ENCODE measurements at regions not wholly inside any gene's neighbourhood (a gene's known extent, or its start where the extent isn't known, plus 50 kb on each side); places are given as distances from the start of the nearest gene placed in this dataset.

DNA sequence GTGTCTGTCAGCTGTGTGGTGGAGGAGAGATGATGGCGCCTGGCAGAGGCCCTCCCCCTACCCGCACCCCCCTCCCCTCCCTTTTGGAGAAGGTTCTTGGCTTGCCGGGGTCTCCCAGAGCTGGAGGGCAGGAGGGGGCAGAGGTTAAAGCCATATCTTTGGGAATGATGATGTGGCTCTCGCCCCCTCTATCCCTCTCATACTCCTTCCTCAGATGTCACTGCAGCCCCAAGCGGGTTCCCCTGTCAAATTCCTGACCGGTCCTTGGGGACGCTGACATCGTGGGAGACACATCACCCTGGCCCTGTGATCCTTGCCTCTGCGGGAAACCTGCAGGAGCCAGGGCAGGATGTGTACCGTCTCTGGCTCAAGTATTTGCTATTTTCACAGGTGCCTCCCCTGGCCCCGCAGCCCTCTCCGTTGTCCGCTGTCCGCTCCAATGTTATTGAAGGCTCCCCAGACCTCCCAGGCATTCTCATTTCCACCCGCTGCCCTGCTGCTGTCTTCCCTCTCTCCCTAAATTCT, 109.5 kb downstream of the FOXD1 start:
- DNase-seq (ENCODE audit: low read depth in 2 of 2) = no peak

DNA sequence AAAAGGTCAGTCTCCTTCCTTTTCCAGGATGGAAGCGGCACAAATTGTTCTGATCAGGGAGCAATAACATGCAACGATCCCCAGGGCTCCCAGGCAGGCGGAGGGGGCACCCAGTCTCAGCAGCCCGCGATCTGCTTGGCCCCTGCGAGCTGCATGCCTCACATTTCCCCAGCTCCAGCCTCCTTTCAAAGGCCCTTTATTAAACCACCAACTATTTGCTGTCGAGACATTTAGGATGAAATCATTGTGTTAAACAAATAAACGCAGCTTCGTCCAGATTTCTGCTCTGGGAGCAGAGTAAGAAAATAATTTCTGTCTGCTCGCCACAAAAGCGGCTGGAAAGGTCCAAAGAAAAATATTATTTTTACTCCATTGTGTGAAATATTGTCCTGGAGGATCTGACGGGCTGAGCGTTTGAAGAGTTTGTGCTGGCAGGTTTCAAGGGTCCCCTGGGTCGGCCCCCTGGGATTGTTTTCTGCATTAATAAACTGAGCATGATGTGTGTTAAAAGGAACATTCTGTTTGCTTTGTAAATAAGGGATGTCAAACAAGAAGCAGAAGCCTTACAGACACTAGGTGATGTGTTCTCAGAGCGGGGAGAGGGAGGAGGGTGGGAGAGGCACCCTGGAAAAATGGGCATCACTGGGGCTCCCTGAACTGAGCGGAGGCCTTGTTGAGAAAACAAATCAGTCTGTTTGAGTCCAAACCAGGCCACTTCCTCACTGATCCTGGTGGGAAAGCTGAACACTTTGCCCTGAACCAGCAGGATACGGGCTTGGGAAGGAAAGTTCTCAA, 110.1 kb downstream of the FOXD1 start:
- no peak for DNase-seq (ENCODE audit: low read depth in 2 of 2)

DNA sequence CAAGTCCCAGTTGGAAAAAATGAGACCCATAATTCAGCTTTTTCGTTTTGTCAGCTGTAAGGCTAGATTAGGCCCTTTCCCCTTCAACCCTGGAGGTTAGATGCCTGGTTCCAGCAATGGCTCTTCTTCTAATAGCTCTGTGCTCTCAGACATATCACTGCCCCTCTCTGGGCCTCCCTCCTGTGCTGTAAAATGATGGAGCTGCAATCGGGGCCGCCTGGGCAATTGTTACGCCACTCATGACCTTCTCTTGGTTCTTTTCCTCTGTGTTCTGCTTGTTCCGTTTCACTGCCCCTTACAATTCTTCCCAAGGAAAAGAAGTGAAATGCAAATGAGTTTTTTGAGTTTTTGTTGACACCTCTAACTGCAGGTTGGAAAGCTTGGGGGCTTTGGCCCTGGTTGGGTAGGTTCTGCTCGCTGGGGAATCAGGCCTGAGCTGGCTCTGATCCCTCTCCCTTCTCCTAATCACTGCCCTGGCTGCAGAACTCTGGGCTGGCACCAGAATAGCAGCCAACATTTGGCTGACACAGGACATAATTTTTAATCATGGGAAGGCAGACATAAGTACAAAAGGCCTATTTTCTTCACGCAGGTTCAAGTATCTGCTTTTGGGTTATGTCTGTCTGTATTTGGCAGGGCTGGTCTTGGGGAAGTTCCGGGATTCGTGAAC, 110.9 kb downstream of the FOXD1 start:
- no peak for DNase-seq (ENCODE audit: low read depth in 2 of 2)

DNA sequence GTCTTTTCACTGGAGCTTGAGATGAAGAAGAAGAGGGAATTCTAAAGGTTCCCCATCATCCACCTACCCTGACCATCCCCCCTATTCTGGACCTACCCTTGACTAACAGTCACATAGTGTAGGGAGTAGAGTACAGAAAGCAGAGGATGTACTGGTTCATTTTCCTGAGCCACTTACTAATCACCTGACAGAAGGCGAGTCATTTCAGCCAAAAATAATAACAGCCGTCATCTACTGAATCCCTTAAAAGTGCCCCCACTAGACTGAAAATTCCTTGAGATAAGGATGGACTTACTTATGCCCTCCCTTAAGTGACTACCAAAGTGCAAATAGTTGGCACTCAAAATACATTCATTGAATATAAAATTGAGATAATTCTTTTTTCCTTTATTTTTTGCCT, 112.2 kb downstream of the FOXD1 start:
- no peak for DNase-seq (ENCODE audit: low read depth in 2 of 2)

DNA sequence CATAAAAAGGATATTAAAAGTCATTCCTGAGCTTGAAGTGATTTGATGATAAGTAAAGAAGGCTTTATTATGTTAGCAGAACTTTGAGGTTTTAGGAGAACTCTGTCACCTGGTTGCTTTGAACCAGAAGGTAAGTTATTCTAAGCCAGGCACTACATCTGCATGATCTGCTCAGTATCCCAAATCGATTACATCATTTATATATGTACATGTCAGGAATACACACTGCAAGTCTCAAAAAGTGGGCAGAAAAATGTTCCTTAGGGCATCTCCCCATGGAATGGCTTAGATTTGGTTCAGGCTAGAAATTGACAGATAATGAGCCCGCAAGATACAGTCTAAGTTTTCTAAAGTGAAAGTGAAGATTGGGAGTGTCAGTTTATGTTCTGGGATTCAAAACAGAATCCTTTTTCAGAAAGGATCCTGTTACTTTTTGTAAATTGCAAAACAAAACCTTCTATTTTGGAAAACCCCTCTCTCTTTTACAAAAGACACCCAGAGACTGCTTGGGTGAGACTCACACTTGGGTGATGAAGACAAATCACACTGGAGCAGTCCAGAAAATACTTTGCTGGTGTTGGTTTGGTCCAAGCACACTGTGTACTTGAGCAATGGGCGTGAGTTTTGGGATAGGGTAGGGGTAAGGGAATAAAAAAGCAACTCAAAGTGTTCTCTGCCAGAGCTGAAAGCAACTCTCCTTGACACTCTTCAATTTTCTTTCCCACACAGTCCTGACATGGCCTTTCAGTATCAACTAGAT, 114.5 kb downstream of the FOXD1 start:
- no peak for DNase-seq (ENCODE audit: low read depth in 2 of 2)

DNA sequence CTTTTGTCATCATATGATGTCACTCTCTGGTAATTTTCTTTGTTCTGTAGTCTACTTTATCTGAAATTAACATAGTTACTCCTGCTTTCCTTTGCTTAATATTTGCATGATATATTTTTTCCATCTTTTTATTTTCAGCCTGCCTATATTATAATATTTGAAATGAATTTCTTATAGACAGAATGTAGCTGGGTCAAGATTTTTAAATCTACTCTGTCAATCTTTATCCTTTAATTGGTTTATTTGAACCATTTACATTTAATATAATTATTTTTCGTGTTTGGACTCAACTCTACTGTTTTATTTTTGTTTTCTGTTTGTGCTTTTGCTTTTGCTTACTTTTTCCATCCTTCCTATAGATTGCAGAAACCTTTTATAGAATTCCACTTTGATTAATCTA, 118.0 kb downstream of the FOXD1 start:
- DNase-seq (ENCODE audit: low read depth in 2 of 2) = no peak

DNA sequence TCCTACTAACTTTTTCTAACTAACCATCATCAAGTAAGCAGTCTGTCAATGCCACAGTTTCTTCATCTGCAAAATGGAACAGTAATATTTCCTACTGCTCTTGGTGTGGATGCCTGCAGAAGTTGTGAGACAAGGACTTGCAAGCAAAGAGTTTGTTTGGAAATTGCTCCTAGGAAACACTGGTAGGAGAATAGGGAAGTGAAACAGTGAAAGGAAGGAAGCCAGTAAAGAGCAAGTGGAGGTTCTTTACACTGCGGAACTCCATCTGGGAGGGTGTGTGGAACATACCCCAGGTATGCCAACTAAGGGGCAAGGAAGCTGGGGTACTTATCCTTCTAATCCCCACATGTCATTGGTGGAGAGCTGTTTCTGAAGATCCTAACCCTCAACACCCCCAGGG, 119.9 kb downstream of the FOXD1 start:
- no peak for DNase-seq (ENCODE audit: low read depth in 2 of 2)

DNA sequence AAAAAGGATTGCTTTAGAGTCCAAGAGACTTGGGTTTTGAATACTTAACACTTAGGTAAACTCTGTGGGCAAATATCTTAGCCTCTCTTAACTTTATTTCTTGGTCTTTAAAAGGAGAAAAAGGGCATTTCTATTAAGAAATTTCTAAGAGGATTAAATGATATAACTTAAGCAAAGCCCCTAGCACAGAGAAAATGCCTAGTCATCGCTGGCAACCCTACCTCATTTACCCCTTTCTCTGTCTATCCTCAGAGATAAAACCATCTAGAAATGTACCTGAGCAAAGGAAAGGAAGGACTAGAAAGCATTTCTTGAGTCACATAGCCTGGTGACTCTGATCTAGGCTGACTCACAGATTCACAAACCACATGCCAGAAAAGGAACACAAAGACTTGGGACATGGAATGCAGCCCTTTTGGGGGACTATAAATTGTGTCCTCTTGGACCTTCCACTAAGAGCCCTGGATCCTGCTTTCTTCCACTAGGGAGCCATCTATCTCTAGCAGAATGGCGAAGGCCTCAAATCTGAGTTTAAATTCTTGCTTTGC, 120.6 kb downstream of the FOXD1 start:
- no peak for DNase-seq (ENCODE audit: low read depth in 2 of 2)

DNA sequence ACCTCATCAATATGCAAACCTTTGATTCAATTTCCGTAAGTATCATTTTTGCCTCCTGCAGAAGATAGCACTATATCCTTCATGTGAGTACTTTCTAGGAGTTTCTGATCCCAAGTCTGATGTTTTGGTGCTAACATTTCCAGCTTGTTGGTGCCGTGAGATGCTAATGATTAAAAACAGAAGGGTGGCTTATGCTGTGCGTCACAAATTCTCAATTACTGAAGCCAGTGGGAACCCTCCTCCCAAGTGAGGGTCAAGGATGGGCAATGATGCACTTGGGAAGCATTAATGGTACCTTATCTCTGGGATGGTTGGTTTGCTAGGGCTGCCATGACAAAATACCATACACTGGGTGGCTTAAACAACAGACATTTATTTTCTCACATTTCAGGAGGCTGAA, 123.0 kb downstream of the FOXD1 start:
- no peak for DNase-seq (ENCODE audit: low read depth in 2 of 2)

DNA sequence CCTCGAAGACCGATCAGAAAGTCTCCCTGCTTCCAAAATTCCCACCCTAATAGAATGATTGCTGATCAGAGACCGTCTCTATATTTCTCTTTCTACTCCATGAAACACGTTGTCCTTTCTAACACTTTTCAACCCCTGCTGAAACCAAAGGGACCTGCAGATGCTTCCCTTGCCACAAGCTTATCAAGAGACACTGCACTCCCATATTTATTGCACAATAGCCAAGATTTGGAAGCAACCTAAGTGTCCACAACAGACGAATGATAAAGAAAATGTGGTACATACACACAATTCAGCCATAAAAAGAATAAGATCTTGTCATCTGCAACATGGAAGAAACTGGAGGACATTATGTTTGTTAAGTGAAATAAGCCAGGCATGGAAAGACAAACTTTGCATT, 125.1 kb downstream of the FOXD1 start:
- no peak for DNase-seq (ENCODE audit: low read depth in 2 of 2)

DNA sequence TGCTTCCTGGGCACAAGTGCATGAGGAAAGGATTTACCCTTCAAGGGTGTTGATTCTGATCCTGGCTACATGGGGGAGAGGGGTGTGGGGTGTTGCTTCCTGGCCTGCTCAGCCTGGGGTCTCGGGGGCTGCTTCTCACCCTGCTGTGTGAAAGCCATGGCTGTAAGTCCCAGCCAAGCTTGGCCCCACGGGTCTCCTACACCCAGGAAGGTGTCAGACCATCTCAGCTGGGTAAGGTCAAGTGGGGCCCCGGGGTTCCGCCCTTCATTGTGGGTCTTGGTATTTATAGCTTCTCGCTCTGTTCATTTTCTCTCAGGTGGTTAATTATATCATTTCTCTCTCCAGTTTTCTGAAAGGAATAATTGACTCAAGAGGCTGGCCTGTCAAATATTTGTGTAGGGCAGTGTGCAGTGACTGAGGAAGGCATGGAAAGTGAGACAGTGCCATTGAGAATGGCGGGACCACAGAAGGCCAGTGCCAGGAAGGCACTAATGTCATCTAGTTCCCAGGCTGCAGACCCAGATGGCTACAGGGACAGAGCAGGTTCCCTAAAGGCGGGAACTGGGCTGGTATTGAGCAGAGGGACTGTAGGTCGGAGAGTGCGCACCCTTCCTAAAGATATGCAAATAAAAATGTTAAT, 126.0 kb downstream of the FOXD1 start:
- DNase-seq (ENCODE audit: low read depth in 2 of 2) = no peak

DNA sequence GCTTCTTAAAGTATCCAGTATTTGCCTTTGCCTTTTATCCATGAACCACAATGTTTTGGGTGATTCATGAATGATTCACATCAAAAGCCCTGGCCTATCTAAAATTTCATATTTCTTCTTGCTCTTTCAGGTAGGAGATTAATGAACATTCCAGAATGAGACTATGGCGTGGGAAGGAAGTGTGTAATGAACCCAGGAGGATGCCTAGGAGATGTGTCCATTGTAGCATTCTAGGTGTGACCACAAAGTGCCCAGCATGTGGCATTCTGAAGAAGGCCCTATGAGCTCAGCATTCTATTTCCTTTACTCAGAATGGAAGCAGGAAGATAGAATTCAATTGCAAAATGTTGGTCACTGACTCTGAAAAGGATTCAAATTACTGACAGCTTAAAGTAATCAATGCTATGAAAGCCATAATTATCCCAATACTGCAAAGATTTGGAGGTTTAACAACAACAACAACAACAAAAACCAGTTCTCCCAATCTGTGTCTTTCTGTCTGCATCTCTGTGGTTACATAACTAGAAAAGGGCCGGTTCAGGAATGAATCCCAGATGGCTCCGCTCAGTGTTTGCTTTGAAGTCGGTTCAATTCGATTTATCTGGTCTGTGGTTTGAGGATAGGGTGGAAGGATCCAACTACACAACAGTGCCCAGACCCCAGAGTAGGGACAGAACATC, 126.7 kb downstream of the FOXD1 start:
- no peak for DNase-seq (ENCODE audit: low read depth in 2 of 2)

DNA sequence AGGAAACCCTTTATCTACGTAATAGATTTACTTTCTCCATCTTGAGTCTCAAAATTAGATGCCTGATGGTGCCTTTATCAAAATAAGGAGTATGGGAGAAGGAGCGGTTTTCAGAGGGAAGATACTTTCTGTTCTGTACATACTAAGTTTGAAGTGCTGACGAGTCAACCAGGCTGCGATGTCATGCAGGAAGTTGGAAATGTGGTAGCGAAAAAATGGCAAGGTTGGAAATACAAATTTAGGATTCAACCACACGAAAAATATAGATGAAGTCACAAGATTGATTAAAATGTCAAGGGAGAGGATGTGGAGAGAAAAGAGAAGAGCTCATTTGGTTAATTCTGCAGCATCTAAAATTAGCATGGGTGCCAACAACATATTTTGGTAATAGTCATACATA, 129.5 kb downstream of the FOXD1 start:
- DNase-seq (ENCODE audit: low read depth in 2 of 2) = no peak

DNA sequence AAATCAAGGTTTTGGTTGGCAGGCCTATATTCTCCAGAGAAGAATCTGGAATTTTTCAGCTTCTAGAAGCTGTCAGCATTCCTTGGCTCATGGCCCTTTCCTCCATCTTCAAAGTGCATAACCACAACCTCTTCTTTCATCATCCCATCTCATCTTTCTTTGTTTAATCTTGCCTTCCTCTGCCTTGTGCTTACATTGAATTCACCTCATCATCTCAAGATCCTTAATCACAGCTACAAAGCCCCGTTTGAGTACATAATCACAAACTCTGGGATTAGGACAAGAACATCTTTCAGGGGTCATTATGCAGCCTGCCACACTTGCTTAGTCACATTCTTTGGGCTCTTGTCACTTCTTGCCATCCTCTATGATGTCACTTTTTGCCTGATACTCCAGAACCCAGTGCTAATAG, 130.3 kb downstream of the FOXD1 start:
- DNase-seq (ENCODE audit: low read depth in 2 of 2) = no peak

DNA sequence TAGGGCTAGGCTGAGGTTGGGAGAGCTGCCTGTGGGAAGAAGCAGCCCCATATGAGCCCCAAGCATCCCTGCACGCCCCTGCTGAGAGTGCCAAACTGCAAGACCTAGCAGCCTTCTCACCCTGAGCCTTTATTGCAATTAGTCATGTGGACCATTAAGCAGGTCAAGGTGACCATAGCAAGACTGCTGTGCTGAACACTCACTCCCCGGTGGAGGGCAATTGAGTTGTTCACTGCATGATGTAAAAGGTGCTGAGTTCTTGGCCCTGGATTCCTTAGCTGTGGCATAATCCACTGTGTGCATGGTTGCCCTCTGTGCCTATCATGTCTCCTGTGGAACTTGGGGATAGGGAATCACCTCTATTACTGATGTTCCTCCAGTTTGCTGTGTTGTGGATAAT, 131.1 kb downstream of the FOXD1 start:
- DNase-seq (ENCODE audit: low read depth in 2 of 2) = no peak

DNA sequence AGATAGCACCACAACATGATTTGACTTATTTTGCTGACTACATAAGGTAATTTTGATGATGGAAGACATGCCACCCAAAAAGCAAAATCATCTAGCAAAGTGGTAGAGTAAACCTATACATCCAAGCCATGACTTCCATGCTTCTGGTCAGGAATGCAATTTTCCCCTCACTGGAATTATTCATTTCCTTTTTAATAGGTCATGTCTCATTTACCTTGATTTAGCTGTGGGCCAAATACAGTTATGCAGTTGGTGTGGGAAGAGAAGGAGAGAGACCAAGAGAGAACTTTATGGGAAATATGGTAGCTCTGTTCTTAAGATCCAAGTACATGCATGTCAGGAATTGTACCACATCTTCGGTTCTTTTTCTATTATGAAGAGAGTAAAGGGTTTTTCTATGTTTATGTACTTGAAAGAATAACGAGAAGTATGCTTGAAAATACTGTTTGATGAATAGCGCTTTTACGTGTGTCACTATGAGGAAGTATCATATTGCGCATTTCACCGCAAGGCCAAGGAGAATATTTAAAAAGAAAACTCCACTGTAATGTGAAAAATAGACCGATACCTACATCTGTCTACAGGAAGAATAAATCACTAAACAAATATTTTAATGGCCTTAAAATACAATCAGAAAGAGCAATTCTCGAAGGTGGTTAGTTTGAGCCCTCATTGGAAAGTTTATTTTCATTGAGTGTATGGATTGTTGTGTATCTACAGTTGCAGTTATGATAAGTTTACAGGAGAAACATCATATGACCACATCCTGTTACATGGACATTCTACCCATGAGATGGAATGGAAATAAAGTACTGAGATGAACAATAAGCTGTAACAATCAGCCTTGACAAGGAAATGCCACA, 134.0 kb downstream of the FOXD1 start:
- no peak for DNase-seq (ENCODE audit: low read depth in 2 of 2)

DNA sequence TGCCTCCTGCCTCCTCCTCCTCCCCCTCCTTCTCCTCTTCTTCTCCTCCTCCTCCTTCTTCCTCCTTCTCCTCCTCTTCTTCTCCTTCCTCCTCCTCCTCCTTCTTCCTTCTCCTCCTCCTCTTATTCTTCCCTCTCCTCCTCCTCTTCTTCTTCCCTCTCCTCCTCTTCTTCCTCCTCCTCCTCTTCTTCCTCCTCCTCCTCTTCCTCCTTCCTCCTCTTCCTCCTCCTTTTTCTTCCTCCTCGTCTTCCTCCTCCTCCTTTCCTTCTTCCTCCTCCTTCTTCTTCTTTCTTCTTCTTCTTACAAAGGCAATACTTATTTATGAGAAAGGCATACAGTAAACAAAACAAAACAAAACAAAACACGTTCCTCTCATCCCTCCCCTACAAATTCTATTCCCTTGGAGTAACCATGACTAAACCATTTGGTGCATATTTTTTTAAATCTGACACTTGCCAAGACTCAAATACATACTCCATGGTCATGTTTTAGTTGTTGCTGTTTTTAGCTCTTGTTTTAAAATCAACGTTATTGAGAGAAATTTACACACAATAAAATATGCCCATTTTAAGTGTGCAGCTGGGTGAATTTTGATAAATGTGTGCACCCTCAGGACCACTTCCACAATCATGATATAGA, 135.6 kb downstream of the FOXD1 start:
- DNase-seq (ENCODE audit: low read depth in 2 of 2) = no peak

DNA sequence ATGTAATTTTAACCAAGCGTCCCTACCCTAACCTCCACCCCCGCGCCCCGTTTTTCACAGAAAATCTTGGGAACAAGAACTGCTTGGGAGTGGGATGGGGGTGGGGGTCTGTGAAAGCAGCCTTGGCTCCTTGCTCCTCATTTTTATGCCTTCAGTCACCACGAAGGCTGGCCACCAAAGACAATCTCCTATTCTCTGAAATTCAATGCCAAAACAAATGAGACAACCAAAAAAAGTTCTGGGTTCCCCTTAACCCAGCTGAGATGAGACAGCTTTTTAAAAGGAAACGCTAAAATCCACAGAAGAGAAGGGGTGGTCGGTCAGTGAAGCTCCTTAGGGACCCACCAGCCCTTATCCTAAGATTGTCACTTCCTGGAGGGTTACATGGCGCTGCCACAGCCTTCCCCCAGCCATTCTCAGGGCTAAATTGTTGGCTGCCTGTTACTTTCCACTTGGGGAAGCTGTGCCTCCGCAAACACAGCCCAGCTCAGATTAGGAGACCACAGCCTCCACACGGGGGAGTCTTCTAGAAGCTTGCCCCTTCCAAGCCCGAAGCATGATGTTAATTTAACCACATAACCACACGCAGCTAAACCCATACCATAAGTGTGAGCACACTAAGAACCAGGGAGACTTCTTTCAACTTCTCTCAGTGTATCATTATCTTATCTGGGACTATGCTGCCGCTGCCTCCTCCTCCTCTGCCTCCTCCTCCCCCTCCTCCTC, 136.3 kb downstream of the FOXD1 start:
- DNase-seq (ENCODE audit: low read depth in 2 of 2) = no peak

Data from stimulated activated CD4-positive, alpha-beta T cell treated with anti-CD3 and anti-CD28 coated beads, Interleukin-15, amount 100 ng/mL, for 48 hours (primary cell).